GM10266 (cell line): ENCODE measurements at regions not wholly inside any gene's neighbourhood (a gene's known extent, or its start where the extent isn't known, plus 50 kb on each side); places are given as distances from the start of the nearest gene placed in this dataset.

Experiments used
- DNase-seq: peaks from one replicate; pipeline ENCODE4 v3.0.0; 2012; ENCODE audit errors: extremely low spot score
- TF ChIP-seq, protein P1 (sequence below): IDR thresholded peaks from 2 replicates; pipeline ENCODE4 v1.5.1; 2012; ENCODE audit warnings: mild to moderate bottlenecking, low read depth; ENCODE audit not compliant: control insufficient read depth, insufficient read depth; ENCODE audit errors: missing control alignments

DNA sequence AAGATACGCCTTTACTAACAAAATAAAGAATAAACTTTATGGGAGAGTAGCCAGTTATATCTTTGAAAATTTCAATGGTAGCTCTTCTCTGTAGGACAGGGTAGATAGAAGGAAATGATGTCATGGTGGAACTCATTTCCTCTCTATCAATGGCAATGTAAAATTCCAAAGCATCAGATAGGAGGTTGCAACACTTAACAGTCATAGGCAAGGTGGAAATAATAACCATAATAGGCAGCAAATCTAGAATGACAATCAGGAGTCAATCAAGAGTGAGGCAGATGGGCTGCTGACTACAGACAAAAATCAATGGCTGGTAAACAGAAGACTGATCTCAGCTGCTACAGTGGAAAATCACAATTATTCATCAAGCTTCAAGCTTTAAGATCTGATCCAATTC, 53.9 kb upstream of the TET2 start:
- TF ChIP-seq, protein P1, sequence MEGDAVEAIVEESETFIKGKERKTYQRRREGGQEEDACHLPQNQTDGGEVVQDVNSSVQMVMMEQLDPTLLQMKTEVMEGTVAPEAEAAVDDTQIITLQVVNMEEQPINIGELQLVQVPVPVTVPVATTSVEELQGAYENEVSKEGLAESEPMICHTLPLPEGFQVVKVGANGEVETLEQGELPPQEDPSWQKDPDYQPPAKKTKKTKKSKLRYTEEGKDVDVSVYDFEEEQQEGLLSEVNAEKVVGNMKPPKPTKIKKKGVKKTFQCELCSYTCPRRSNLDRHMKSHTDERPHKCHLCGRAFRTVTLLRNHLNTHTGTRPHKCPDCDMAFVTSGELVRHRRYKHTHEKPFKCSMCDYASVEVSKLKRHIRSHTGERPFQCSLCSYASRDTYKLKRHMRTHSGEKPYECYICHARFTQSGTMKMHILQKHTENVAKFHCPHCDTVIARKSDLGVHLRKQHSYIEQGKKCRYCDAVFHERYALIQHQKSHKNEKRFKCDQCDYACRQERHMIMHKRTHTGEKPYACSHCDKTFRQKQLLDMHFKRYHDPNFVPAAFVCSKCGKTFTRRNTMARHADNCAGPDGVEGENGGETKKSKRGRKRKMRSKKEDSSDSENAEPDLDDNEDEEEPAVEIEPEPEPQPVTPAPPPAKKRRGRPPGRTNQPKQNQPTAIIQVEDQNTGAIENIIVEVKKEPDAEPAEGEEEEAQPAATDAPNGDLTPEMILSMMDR = no peak
- DNase-seq = no peak

DNA sequence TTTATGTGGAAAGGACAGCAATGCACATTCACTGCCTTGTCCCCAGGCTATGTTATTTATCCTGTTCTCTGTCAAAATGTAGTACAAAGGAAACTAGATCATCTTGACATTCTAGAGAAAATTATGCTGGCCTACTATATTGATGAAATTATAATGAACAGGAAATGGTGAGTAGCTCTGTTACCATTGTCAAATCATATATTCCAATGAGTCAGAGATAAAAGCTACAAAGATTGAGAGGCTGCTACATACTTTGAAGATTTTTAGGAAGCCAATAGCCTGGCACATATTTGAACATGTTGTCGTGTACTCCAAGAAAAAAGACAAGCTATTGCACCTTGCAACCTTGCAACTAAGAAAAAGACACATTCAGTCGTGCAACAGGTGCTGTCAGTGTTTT, 52.7 kb upstream of the TET2 start:
- TF ChIP-seq, protein P1 = no peak
- DNase-seq = no peak
